NCI-H2227 (cell line): ENCODE measurements at regions not wholly inside any gene's neighbourhood (a gene's known extent, or its start where the extent isn't known, plus 50 kb on each side); places are given as distances from the start of the nearest gene placed in this dataset.

Experiments
- DNase-seq: peaks from one replicate; lab custom pipeline; 2025; ENCODE audit not compliant: unreplicated experiment; lab: John Stamatoyannopoulos, UW

DNA sequence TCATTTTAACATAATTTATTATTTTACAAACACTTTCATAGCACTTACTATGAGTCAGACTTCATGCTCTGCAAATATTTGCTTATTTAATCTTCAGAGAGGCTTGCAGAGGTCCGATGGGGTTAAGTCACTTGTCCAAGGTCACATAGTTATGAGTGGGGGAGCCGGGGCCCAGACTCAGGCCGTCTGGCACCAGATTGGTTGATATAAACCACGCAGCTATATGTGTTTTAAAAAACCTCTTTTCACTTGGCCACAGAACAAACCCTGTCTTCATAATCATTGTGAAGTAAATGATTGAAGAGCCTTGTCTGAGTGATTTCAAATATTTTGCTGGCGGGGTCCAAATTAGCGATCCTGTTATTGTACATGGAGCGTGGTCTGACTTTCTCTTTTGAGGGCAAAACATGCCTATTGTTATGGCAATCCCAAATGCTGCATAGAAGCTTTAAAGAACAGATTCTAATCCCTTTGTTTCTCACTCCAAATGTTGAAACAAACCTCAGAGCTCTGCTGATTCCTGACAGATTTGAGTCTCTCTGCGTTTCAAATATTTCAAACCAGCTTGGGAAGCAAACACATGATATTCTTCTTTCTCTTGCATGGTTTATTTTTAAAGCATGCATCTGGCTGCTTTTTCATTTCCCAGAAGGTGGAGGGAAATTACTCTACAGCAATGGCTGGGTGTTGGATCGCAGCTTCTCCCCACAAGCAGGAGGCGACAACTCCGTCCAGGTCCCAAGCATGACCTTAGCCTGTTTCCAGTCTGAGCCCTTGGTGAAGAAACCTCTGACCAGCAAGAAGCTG lies 142.4 kb downstream of the DDX1 start:
- DNase-seq = no peak

DNA sequence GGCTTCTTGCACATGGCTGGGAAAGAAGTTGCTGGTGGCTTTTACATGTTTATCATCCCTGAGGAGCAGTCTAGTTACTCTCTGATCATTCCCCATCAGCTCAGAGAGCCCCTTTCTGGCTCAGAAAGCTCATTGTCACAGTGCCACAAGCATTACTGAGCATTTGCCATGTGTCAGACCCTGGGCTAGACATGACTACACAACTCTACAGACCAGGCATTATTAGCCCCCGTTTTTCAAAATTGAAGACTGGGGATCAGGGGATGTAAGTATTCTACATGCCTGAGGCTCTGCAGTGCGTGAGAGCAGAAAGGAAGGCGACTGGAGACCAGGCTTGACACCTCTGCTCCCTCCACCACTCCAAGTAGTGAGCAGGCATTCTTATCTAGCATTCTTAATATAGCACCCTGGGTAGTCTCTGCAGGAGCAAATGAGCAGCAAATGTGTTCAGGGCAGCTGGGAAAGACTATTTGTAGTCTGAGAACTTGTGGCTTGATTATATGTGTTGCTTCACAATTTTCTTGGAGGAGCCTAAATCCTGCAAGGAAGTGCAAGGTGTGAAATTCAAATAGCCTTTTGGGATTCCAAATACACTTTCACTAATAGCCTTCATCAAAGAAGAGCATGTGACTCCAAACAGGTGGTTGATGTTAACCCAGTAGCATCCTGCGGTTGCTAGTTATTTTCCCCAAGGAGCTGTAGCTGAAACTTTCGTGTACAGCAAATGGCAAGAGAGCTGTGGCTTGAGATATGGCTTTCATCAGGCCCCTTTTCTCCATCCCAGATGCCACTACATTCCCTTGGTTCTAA lies 143.2 kb downstream of the DDX1 start:
- DNase-seq = peak; percentile 19

DNA sequence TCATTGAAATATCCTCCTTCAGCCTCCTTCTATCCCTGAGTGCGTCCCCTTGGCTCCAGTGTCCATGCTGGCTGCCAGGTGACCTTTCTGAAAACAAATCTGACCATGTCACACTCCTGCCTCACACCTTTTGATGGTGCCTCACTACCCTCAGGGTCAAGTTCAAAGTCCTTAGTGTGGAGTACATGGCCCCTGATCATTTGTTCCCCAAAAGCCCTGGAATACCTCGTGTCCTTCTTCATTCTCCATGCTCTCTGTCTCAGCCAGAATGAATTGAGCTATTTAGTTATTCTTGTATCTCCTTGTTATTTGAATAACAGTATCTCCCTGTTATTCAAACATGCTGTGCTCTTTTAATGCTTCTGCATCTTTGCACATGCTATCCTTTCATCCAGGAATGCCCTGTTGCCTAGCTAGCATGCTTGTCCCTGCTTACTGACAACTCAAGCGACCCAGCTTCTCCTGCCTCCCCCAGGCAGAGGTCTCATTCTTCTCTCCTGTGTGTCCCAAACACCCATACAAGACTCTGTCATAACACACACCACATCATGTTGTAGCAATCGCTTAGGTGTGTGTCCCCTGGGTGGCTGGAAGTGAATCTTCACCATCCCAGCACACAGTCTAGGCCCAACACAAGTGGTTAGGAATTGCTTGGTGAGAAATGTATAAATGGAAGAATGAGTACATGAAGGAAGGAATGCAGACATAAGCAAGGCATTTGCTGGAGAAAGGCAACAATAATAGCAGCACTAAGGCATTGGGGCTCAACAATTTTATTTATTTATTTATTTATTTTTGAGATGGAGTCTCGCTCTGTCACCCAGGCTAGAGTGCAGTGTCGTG lies 144.0 kb downstream of the DDX1 start:
- no peak for DNase-seq

DNA sequence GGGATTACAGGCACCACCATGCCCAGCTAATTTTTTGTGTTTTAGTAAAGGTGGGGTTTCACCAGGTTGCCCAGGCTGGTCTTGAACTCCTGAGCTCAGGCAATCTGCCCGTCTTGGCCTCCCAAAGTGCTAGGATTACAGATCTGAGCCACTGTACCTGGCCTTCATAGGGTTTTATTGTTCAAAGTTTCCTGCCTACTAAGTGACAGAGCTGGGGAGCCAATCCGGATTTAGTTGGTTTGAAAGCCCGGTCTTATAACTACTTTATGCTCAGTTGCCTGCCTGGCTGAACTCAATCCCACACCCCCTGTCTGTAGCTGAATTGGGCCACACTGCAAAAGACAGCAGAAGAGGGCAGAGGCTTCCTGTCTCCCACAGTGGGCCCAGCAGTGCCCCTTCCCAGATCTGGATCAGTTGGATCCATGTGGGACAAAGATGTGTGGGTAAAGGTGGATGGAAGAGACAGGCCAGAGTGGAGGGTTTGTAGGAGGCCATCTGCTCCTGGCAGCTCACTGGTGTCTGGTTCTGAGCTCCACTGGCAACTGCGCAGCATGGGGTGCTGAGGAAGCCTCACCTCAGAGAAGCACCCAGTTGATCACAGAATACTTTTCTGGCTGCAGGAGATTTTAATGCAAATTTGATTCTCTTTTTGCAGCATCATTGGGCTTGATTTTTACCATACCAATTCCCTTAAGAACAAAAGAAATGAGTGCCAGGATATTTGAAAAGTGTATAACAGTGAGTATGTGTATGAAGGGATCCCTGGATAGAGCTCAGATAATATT lies 144.9 kb downstream of the DDX1 start:
- no peak for DNase-seq

DNA sequence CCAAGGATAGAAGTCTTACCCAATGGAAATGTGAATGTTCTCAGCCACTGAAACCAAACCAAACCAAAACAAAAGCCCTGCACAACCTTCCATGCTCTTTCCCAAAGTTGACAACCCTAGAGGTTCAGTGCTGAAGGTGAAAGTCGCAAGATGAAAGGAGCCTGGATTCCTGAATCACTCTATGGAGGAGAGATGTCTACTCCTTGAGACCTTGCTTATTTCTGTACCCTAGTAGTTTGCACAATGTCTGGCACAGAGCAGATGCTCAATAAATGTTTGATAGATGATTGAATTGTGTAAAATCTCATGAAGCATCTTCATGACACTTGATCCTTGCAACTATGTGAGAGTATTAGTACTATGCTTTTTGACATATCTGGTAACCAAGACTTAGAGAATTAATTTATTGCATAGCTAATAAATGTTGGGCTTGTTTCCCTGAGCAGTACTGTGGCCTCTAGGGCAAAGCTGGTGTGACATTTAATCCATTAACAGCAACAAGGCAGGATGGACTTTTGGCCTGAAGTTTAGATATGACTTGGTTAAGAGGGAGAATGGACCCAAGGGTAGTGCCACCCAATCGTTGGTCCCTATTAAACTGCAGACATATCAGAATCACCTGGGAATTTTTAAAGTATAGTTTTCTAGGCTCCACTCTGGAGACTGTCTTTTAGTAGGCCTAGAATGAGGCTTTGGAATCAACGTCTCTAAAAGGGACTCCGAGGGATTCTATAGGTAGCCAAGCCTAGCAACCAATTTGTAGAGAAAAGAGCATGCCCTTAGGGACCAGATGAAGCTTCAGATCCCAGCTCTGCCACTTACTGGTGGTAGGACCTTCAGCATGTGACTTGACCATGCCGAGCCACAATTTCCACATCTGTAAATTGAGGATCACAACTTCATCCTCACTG lies 145.9 kb downstream of the DDX1 start:
- DNase-seq = no peak

- DNase-seq = no peak
Observed at GRCh38 chr2:15738225-15738546, 146.5 kb downstream of the DDX1 start.

DNA sequence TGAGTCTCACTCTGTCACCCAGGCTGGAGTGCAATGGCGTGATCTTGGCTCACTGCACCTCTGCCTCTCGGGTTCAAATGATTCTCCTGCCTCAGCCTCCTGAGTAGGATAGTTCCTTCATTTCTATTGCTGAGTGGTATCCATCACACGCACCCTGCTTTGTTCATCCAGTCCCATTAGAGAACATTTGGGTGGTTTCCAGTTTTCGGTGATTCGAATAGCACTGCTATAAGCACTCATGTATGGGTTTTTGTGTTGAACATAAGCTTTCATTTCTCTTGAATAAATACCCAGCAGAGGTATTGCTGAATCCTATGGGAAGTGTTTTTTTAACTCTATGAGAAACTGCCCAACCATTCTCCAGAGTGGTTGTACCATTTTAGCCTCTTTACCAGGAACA lies 147.3 kb downstream of the DDX1 start:
- no peak for DNase-seq

- DNase-seq = no peak
Observed at GRCh38 chr2:15744820-15745219, 153.2 kb downstream of the DDX1 start.

- no peak for DNase-seq
Observed at GRCh38 chr2:15745350-15745749, 153.7 kb downstream of the DDX1 start.

DNA sequence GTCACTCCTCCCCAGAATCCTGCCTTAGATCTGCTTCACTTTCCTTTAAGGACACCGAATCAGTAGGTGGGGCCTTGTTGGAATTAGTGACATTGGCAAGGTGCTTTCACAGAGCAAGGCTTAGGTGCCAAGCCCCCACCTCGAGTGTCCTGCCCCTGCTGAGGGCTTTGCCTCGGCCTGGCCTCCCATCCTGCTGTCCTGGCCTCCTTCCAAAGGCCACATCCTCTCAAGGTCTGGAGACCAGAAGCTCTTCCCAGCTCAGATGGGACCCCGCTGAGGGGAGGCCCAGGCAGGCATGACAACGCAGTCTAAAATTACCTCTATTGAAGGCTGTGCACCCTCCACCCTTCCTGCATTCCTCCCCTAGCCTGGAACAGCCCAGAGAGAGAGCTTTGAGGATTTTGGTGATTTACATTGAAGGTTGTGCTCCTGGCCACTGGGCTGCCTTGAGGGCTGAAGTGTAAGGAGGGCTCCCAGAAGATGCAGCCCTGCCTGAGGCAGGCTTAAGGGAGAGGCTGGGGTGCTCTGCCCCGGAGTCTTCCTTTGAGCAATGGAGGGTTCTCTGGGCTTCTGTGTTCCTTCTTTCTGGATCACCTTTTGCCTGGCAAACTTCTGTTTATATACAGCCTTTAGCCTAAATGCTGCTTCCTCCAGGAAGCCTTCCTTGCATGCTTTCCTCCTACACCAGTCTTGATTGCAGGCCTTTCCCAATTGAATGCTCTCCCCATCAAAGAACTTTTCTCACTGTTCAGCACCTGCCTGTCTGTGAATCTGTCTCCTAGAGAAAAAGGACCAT lies 154.4 kb downstream of the DDX1 start:
- no peak for DNase-seq

DNA sequence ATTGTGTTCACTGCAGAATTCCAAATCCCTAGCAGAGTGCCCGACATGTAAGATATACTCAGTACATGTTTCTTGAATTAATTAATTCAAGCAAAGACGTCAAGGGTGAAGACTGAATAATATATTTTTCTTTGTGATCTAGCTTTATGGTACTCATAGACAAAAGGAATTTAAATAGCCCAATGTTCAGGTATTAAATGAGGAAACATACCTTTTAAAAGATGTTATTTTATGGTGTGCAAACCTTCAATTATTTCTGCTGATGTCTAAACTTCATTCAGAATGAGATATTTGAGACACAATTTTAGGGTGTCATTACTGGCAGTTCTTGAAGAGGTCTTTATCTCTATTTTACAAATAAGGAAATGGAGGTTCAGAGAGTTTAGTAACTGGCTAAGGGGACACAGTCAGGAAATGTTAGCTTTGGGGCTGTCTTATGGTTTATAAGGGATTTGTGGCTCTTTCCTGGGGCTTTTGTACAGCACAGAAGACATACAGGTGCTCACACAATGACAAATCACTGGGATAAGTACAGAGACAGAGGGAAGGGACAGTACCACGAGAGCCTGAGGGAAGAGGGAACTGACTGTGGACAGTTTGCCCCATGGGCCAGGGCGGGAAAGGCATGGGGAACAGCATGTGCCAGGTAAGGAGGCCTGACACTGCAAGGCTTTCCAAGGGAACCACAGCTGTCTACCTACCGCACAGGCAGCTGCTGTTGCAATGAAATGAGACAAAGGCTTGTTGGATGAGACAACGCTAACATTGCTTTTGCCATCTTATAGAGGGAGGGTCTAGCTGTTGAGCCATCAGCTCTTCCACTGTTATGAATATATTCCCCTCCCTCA lies 155.3 kb downstream of the DDX1 start:
- no peak for DNase-seq

DNA sequence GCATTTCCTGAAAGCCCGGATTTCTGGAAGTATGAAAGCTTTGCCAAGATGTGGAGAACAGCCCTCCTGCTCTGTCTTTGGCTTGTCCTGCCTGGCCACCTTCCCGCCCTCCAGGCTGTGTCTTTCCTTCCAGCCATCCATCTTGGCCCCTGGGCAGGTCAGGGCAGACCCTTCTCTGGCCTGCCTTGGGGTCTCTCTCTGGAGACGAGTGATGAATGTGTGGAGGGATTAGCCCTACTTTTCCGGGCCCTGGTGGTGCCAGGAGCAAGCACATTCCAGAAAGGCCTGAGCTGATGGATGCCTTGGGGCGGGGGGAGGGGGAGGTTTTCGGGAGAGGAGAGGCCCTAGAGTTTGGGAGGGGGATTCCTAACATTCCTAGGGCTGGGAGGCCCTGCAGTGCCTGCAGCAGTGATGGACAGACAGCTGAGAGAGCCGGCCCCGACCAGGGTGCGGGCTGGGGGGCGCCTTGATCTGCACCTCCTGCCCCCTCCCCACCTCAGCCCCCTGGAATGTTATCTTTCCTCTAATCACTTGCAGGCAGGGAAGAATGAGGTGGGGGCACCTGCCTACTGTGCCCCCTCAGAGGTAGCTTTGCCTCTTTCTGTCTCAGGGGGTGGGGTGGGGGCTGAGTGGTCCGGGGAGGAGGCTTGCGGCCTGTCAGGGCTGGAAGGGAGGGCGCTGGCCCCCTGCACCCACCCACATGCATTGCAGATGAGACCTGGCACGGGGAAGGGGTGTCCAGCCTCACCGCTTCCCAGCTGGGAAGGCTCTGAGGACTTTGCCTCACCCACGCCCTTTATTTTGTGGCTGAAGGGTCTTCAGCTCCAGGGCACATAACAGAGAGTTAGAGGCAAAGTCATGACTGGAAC lies 156.2 kb downstream of the DDX1 start:
- DNase-seq = no peak

- DNase-seq = no peak
Observed at GRCh38 chr2:15748736-15749323, 157.2 kb downstream of the DDX1 start.

DNA sequence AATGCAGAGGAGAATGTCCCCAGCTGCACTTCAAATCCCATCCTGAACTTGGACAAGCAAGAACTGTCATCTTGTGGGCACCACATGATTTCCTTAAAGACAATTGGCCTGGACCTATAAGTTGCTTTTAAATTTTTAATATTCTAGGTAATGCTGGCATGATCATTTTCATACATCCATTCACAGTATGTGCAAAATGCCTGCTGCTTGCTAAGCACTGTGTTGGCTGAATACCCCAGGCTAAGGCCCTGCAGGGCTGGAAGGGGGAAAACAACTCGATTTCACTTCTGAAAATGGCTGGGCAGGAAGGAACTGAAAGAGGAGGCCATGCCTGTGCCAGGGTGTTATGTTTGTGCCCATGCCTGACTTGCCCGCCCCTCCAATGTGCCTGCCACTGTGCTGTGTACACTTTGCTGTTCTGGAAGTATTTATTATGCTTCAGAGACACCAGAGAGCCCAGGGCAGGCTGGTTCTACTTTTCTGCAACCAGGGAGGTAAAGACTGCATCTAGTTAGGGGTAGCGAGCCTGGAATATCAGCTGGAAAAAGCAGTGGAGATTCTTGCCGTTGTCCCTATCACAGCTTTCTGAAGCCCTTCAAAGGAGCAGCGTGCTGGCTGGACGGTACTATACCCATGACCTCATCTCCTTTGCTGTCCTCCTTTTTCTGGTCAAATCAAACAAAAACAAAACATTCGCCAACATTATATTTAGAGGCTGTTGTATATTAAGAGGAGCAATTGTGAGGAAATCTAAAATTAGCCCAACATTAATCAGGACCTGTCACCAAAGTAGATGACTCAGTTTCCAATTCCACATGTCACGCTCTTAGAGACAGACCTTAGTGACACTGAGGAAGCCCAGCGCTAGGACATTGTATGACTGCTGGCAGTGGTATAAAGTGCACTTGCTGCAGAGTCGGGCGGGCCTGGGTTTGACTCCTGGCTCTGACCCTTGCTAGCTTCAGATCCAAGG lies 158.1 kb downstream of the DDX1 start:
- no peak for DNase-seq

GRCh38 chr2:15750433-15750814 lies 158.8 kb downstream of the DDX1 start:
- DNase-seq = no peak
